ENCODE measurements at regions not wholly inside any gene's neighbourhood (a gene's known extent, or its start where the extent isn't known, plus 50 kb on each side); places are given as distances from the start of the nearest gene placed in this dataset.
"Not testable (repeated sequence)": the region's sequence is repeated elsewhere in the genome, so short reads cannot be mapped to it uniquely, and the experiment has no call there.

DNA sequence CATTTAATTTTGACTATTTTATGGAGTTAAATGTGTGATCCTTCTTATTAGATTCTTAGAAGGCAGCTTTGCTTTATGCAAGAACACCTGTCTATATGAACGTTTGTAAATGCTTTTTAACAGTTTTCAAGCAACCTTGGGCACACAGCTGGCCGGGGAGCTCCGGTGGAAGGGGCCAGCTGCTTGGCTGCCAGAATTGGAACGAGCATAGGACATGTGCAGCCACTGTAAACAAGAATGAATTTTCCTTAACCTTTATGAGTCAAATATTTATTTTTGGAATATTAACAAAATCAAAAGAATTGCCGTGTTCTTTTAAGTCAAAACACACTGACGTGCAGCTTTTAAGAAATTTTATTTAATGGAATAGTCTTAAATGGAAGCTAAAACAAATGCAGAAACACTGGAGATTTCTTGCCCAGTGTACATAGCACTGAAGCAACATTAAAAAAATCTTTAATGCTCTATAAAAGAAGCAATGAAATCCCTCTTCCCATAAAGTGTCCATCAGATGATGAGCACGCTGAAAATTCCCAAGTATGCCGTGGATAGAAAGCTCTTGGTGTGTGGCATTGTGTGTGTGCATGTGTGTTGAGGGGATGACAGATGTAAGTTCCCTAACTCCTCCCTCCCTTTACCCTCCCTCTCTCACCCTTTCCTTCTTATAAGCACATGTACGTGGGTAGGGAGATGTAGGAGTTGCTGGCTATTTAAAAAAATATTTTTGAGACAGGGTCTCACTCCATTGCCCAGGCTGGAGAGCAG is 208.9 kb upstream of the EXOC2 start:
- DNase-seq (ENCODE audit: low spot score): no peak

DNA sequence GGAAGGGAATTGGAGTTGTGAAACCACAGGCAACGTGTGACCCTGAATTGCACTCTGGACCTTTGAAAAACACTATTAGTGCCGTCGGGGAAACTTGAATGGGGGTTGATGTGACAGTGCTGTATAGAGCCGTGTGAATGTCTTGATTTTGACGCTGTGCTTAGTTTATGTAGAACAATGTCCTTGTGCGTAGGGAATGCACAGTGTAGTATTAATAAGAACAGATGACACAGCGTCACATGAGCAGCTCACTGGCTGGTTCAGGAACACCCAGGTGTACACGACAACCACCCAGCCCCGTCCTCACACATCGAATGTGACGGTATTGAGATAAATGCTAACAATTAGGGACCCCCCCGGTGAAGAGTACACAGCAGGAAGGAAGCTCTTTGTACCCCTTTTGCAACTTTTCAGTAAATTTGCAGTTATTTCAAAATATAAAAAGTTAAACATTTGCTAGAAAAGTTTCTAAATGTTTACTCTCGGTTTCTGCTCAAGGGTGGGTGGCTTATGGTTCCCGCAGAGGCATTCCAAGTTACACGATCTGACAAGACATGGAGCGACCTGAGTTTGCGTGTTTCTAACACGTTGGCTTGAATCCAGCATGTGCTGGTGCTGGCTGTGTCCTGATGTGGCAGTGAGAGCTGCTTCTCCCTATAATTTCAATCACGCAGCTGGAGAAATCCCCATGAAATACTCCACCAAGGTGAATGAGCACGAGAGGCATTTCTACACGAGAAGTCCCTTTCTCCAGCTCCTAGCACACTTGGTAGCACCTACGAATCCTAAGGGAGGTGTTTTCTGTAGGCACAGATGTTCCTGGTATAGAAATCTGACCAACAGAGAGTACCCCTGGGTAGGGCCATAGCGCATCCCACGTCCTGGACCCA is 208.0 kb upstream of the EXOC2 start:
- DNase-seq (ENCODE audit: low spot score): peak; percentile 16

DNA sequence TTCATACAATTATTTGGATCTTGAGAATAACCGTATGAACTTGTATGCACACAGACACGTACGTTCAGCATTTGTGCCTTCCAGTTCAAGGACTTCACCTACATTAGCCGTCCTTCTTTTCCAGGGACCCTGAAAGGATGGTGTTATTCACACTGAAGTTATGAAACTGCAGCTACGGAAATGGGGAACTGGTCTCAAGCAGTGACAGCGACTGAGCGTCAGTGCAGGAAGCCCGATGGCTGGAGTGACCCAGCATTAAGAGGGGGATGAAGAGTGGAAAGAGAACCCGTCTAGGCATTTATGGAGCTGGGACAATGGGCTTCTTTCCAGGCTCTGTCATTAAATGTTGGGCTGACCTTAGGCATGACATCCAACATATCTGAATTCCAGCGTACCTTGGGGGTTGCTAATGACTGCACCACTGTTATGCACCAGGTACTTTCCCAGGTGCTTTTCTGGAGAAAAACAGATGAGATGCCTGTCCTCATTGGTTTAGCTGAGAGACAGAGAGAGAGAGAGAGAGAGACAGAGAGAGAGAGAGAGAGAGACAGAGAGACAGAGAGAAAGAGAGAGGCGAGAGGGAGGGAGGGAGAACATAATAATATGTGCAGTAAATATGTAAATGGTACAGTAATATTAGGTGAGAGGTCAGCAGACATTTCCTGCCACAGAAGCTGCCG is 204.7 kb upstream of the EXOC2 start:
- no peak for DNase-seq (ENCODE audit: low spot score)

DNA sequence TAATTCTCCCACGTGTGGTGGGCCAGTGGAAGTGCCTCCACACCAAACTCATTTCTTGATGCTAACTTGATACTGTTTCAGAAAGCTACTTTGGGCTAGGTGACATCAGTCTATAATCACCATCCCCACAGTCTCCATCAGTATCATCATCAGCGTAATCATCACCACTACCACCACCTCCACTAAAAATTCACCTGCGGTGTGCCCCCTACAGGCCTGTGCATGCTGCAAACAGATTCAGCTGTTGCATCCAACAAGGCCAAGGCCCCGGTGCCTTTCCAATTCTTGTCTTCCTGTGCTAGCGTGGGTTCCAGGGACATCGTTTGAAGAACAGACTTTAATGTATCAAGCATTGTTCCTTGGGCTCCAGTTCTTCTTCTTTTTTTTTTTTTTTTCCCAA is 201.3 kb upstream of the EXOC2 start:
- DNase-seq (ENCODE audit: low spot score): no peak

DNA sequence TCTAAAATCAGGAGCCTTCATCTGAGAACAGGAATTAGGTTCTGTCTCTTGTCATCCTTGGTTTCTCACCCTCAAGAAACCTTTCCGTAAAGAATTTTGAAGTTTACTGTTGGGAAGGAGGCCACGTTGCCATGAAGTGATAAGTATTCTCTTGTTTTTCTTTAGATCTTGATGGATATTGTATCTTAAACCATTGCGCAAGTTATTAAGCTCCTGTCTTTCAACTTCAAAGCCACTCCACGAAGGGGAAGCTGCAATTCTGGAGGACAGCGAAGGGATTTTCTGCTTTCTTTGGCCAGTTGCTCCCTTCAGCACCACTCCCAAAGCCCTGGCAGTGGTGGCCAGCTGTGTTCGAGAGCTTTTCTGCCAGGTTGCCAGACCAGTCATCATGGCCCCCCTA is 198.1 kb upstream of the EXOC2 start:
- no peak for DNase-seq (ENCODE audit: low spot score)

DNA sequence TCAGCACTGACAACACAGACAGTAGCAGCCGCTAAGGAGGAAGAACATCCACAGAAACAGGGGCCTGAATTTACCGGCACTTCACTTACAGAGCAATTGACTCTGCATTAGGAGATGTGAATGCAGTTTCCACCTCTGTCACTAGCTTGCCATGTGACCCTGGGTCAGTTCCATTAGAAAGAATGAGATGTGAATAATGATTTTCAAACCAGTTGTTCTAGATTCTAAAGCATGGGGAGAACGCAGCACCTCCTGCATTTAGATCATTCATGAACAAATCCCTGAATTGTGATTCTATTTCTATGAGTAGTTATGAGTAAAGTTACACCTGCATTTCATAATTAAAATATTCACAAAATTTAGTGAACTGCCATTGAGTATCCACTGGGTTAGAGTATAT is 197.3 kb upstream of the EXOC2 start:
- no peak for DNase-seq (ENCODE audit: low spot score)

DNA sequence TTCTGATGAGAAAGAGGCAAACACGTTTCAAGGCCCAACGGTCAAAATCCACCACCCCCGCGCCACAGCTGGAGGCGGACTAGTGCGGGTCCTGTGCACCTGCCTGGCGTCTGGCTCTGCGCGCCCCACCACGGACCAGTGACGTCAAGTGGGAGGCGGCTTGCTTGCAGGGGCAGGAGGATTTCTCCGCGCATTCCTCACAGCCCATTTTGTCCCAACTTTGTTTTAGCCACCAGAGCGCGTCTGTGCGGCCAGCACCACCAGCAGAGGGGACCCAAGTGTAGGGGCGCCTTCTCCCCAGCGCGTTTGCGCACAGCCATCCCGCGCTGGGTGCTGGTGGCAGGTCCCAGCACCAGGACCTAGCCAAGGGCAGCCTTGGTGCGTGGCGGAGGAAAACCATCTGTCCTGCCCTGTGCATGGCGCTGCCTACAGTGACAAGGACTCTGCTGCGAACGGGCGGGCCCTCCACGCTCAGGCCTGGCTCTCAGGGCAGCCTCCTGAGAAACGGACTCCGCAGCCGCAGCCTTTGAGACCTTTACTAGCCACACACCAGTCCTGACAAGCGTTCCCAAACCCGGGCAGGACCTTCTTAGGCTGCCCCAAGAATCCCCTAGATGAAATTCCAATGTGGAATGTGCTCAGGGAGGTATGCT is 194.8 kb upstream of the EXOC2 start:
- no peak for DNase-seq (ENCODE audit: low spot score)

DNA sequence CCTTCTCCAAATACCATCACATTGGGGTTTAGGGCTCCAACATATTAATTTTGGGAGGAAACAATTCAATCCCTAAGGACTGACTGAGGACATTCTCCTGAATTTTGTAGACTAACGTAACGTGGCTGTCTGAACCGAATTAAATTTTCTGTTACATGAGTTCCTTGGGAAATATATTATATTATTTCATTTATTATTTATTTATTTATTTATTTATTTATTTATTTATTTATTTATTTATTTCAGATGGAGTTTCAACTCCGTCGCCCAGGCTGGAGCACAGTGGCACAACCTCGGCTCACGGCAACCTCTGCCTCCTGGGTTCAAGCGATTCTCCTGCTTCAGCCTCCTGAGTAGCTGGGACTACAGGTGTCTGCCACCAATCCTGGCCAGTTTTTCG is 193.2 kb upstream of the EXOC2 start:
- not testable (repeated sequence) for DNase-seq (ENCODE audit: low spot score)

DNA sequence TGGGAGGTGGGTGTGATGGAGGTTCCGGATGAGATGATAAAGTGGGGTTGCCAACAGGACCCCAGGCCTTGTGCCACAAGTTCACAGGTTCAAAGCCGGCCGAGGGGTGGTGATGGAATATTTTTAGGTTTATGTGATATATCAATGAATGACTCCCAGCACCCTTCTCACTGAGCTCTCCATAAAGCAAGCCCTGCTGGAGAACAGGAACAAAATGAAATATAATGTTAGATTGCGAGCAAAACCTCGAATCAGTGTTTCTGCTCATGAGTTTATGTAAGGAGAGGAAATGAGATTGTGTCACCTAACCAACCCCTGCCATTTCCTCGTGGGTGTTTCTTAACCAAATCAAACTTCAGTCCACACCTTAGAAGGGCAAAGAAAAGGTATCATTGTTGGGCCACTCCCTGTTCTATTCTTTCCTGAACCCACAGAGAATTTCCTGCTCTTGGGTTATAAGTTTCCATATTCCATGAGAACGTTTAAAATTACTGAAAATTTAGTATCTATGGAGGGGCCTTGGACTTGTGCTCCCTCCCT is 192.2 kb upstream of the EXOC2 start:
- no peak for DNase-seq (ENCODE audit: low spot score)

DNA sequence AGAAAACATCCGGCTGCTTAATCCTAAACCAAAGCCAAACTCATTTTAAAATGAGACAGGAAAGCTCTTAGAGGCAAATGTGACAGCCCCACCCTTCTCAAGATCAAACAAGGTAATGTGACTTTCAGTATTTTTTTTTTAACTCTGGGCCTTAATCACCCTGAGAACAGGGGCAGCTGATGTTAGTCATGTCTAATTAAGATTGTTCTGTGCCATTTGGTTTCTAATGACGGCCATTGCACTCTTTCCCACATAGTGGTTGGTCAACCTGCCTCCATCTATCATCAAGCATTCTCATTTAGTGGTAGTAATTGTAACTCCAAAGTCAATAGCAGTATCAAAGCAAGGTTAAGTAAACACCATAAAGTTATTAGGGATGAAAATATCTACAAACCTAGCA is 191.6 kb upstream of the EXOC2 start:
- DNase-seq (ENCODE audit: low spot score): no peak

DNA sequence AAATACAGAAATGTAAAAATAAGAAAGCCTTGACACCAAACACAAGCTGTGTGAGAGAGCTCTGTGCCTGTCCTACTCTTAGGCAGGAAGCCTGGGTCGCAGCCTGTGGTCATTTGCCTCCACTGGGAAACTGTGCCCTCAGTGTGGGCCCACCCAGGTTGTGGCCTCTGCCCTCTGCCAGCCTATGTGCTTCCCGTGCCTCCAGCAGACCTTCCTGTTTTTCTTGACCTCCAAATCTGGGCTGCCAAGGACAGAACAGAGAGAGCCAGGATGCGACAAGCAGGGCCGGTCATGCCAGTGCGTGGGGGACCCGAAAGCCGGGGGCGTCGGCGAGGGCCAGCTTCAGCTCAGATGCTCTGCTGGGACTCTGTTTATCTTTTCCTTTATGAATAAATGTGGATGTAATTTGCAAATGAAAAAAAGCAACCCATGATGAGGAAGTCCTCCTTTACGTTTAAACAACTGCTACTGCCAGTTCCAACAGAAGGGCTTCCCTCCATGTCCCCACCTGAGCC is 189.2 kb upstream of the EXOC2 start:
- no peak for DNase-seq (ENCODE audit: low spot score)

DNA sequence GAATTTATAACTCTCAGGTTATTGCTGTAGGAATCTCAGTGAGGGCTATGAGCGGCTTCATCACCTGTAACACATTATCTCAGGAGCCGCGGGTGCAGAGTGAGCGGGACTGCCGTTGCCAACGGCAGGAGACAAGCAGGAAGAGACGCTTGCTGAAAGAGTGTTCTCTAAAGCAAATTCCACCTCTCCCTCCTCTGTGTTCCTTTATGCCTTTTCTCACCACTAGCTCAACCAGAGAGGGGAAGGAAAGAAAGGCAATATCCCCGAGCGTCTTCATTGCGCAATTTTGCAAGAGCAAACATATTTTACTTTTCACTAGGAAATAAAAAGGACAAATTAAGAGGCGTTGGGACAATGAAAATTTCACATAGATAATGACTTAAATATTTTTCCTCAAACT is 185.2 kb upstream of the EXOC2 start:
- DNase-seq (ENCODE audit: low spot score): no peak

DNA sequence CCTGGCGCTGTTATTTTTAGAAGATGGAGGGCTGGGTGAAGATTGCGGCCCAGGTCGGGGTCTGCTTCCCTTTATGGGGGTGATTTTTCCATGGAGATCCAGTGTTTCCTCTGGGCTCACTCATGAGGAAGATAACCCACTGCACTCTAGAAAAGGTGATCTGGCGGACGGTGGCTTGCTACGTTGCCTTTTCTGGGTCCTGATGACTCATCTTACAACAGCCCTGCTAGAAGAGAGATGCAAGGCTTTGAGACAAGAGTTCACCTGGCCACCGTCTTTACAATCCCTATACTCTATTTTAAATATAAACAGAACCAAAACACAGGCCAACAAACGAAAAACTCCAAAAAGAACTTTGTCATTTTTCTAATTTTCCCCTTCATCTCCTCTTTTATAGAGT is 182.1 kb upstream of the EXOC2 start:
- no peak for DNase-seq (ENCODE audit: low spot score)

DNA sequence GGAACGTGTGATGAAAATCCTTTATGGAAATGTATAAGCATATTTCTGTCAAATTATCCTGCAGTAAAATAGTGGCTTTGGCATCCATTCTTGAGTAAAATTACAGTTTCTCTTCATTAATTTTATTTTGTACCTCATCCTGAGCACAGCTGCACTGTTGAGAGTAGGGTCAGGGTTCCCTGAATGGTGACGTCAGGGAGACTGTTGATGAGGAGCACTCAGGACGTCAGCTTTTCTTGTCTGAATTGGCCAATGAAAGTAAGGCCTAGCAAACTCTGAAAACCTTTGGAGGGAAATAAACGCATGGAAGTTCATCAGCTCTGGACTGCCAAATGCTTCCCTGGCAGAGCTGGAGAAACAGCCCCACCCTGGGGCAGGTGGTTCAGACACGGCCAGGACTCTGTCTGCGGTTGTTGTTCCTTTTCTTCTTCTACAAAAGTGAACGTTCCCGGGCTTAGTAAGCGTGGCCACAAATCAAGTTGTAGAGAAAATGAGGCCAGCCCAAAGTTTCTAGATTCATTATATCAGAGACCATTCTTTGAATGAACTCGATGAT is 179.7 kb upstream of the EXOC2 start:
- DNase-seq (ENCODE audit: low spot score): no peak

DNA sequence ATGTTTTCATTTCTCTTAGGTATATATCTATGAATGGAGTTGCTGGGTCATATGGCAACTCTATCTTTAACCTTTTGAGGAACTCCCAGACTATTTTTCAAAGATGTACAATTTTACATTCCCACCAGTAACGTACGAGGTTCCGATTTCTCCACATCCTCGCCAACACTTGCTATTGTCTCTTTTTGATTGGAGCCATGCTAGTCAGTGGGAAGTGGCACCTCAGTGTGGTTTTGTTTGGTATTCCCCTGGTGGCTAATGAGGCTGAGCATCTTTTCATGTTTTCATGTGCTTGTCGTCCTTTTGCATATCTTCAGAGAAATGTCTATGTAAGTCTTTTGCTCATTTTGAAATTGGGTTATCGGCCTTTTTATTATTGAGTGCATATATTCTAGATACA is 178.6 kb upstream of the EXOC2 start:
- no peak for DNase-seq (ENCODE audit: low spot score)

DNA sequence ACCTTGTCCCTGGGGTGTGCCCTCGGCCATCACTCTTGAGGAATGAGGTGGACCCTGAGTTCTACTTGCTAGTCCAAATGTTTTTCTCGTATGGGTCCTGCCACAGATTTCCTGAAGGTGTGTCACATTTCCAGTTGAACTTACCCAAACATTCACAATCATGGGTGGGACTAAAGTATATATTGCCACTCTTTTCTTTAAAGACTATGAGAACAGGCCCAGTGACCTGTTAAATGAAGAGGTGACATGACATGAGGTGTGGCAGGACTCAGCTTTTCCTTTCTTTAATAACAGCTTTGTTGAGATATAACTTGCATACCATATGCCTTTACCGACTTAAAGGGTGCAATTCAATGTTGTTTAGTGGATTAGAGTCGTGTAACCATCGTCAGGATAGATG is 177.2 kb upstream of the EXOC2 start:
- no peak for DNase-seq (ENCODE audit: low spot score)

DNA sequence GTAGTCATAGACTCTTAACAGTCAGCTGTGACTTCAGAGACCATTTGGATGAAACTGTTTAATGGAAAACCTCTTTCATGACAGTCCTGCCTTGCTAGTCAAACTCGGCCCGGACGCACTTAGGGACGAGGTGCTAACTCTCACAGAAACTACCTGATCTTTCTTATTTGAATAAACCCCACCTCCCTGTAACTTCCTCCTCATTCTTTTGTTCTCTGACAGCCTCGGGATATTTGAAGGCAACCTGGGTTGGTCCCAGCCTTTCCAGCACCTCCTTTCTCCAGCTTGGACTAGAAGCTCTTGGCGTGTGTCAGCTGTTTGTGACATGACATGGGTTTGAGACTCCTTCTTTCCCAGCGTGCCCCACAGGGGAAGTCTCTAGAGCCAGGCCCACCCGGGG is 175.3 kb upstream of the EXOC2 start:
- DNase-seq (ENCODE audit: low spot score): no peak

DNA sequence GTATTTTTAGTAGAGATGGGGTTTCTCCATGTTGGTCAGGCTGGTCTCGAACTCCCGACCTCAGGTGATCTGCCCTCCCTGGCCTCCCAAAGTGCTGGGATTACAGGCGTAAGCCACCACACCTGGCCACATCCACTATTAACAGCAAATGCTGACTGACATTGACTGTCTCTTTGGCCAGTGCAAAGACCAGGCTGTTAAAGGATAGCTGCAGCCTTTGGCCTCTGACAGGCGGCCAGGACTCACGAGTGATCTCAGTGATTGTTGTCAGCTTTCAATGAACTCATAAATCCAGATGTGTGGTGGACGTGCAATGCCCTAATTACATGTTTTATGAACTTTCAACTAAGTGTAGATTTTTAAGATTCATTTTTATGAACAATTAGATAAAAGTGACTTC is 174.4 kb upstream of the EXOC2 start:
- DNase-seq (ENCODE audit: low spot score): no peak

DNA sequence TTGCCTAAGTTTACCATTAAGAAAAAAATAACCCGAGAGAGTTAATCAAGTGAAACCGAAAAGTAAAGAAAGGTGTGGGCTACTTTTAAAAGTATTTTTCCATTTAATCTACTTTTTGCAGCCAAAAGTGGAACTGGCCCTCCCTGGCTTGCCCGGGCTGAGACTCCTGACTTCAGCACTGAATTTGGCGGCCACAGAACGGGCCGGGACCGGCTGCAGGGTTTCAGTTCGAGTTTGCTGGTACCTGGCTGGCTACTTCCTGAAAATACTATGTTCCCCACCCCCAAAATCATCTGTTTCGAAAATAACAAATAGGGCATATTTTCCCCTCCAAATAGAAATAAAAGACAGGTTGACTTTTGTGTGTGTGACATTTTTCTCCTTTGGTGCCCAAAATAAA is 173.4 kb upstream of the EXOC2 start:
- no peak for DNase-seq (ENCODE audit: low spot score)

DNA sequence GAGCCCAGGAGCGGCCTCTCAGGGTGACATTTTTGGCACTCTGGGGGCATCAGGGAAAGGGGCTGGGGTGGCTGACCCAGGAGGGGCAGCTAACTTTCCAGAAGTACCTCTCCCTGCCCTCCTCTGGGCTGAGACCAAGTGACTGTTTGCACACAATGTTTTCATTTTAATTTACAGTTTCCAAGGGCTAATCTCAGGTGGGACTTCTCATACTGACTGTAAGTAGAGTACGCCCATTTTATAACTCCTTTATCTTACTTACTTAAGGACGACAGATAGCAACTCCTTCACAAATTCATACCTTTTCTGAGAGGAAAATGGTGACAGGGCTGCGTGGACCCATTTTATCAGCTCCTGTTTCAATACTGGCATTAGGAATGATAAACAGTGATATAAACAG is 172.9 kb upstream of the EXOC2 start:
- no peak for DNase-seq (ENCODE audit: low spot score)

DNA sequence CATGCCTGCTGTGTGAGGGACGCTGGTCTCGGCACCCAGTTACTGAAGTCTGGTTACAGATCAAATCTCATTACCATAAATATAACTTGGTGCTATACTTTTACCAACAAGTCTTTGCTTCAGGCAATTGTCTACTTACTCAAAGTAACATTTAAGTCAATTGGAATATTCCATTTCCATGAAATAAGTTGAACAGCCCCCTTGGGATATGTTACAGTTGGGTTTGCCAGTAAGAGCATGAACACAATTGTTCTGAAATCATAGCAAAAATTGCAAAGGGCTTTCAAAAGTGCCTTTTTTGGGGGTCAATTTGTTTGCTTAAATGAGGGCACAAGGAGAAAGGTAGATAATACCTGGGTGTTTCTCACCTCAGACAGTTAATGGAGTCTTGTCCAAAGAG is 170.9 kb upstream of the EXOC2 start:
- DNase-seq (ENCODE audit: low spot score): no peak
